PC-9 (cell line): ENCODE measurements at regions not wholly inside any gene's neighbourhood (a gene's known extent, or its start where the extent isn't known, plus 50 kb on each side); places are given as distances from the start of the nearest gene placed in this dataset.

Experiments used
- EZH2 ChIP-seq: fragments of 200-600 bp; sonication (generic); IDR thresholded peaks from 2 replicates; pipeline ENCODE4 v1.8.0; 2017; ENCODE audit warnings: antibody characterized with exemption, low read depth
- TF ChIP-seq, protein P1 (sequence below): fragments of 200-600 bp; sonication (generic); conservative IDR thresholded peaks from 2 replicates; pipeline ENCODE4 v1.6.1; 2017; ENCODE audit warnings: mixed run types, antibody characterized with exemption, mild to moderate bottlenecking, moderate library complexity

DNA sequence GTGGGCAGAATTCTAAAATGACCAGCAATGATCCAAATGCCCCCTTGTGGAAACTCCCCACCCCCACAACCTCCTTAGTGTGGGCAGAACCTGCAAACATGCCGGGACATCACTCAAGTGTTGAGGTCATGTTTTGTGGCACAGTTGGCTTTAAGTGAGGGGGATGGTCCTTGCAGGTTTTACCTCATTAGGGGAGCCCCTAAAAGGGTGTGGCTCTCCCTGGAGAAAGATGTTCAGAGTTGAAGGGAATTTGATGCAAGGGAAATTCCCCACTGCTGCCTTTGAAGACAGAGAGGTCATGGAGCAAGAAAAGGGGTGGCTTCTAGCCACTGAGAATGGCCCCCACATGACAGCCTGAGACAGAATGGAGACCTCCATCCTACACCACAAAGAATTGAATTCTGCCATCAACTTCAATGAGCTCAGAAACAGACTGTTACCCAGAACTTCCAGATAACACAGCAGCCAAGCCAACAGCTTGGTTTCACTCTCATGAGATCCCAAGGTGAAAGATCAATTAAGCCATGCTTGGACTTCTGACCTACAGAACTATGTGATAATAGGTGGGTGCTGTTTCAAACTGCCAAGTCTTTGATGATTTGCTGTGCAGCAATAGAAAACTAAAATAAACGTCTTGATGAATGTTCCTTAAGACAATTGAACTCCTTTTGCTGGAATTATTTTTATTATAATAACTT is 103.4 kb downstream of the MED10 start:
- TF ChIP-seq, protein P1, sequence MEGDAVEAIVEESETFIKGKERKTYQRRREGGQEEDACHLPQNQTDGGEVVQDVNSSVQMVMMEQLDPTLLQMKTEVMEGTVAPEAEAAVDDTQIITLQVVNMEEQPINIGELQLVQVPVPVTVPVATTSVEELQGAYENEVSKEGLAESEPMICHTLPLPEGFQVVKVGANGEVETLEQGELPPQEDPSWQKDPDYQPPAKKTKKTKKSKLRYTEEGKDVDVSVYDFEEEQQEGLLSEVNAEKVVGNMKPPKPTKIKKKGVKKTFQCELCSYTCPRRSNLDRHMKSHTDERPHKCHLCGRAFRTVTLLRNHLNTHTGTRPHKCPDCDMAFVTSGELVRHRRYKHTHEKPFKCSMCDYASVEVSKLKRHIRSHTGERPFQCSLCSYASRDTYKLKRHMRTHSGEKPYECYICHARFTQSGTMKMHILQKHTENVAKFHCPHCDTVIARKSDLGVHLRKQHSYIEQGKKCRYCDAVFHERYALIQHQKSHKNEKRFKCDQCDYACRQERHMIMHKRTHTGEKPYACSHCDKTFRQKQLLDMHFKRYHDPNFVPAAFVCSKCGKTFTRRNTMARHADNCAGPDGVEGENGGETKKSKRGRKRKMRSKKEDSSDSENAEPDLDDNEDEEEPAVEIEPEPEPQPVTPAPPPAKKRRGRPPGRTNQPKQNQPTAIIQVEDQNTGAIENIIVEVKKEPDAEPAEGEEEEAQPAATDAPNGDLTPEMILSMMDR: no peak
- no peak for TF ChIP-seq EZH2
